Muscle layer of colon (tissue), 2 donors: ENCODE measurements at regions not wholly inside any gene's neighbourhood (a gene's known extent, or its start where the extent isn't known, plus 50 kb on each side); places are given as distances from the start of the nearest gene placed in this dataset.

Source experiments
- H3K27ac ChIP-seq: one replicate; pipeline ENCODE4 v1.7.0; 2013; ENCODE audit warnings: low read depth, mild to moderate bottlenecking, low read length, moderate library complexity
- H3K27me3 ChIP-seq, 2 donors: one replicate each; pipeline ENCODE4 v1.7.0; 2013; ENCODE audit warnings: low read length in 2 of 2, mild to moderate bottlenecking in 2 of 2; ENCODE audit not compliant: insufficient read depth in 2 of 2, control insufficient read depth in 1 of 2
- H3K36me3 ChIP-seq: one replicate; pipeline ENCODE4 v1.7.0; 2013; ENCODE audit warnings: mild to moderate bottlenecking, low read length; ENCODE audit not compliant: insufficient read depth
- H3K4me1 ChIP-seq: one replicate; pipeline ENCODE4 v1.7.0; 2013; ENCODE audit warnings: mild to moderate bottlenecking, low read length; ENCODE audit not compliant: insufficient read depth
- H3K4me3 ChIP-seq, 2 donors: one replicate each; pipeline ENCODE4 v1.7.0; 2013; ENCODE audit warnings: low read length in 2 of 2, low read depth in 1 of 2, mild to moderate bottlenecking in 1 of 2, moderate library complexity in 1 of 2
- H3K9ac ChIP-seq: one replicate; pipeline ENCODE4 v1.7.0; 2013; ENCODE audit warnings: low read length
- H3K9me3 ChIP-seq: one replicate; pipeline ENCODE4 v1.7.0; 2013; ENCODE audit warnings: mild to moderate bottlenecking, low read length
- donor health status: abdominal sarcoma.
- donor health status: Adenocarcinoma of cecum.

GRCh38 chr7:54810401-54810800, 51.4 kb upstream of the SEC61G start:
- Histone ChIP-seq H3K9ac (no peak overlapping the region), H3K4me3 (no peak overlapping the region), H3K27me3 (no peaks in the 10 kb centered on the region), H3K9me3 (no peaks in the 10 kb centered on the region), H3K4me1 (peaks cover 17% of the 10 kb centered on the region), H3K27ac (no peak overlapping the region), H3K36me3 (no peaks in the 10 kb centered on the region)

- H3K27me3 ChIP-seq, result no peaks in the 10 kb centered on the region
- no peak overlapping the region for H3K27ac ChIP-seq
- no peak overlapping the region for H3K9ac ChIP-seq
Observed at GRCh38 chr7:54811041-54811845, 52.2 kb upstream of the SEC61G start.

DNA sequence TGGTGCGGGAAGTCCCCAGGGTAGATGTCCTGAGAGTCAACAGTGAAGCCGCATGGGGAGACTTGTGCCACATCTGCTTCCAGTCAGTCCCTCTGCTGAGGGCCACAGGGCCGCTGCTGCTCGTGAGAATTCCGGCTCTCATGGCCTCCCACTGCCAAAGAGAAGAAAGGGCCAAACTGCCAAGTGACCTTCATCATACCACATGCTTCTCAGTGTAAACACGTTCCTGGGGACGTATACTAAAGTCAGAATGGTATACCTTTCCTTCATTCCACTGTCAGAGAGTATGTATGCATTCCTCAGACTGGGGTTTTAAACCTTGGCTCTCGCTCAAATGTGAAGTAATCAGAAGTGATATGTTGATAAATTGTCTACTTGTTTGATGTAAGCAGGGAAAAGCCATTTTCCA, 52.8 kb upstream of the SEC61G start:
- H3K4me3 ChIP-seq, result no peak overlapping the region
- H3K4me1 ChIP-seq, result peaks cover 17% of the 10 kb centered on the region
- no peaks in the 10 kb centered on the region for H3K27me3 ChIP-seq
- H3K9ac ChIP-seq, result no peak overlapping the region
- H3K27ac ChIP-seq, result no peak overlapping the region
- no peaks in the 10 kb centered on the region for H3K9me3 ChIP-seq
- H3K36me3 ChIP-seq, result no peaks in the 10 kb centered on the region

More at GRCh38 chr7:54811041-54811845, 52.2 kb upstream of the SEC61G start:
- no peak overlapping the region for H3K4me3 ChIP-seq
- H3K36me3 ChIP-seq, result no peaks in the 10 kb centered on the region
- peaks cover 17% of the 10 kb centered on the region for H3K4me1 ChIP-seq
- no peaks in the 10 kb centered on the region for H3K9me3 ChIP-seq

- H3K9ac ChIP-seq, result no peak overlapping the region
- peaks cover 17% of the 10 kb centered on the region for H3K4me1 ChIP-seq
- H3K4me3 ChIP-seq, result no peak overlapping the region
- H3K27ac ChIP-seq, result no peak overlapping the region
- H3K9me3 ChIP-seq, result no peaks in the 10 kb centered on the region
- no peaks in the 10 kb centered on the region for H3K27me3 ChIP-seq
- H3K36me3 ChIP-seq, result no peaks in the 10 kb centered on the region
Observed at GRCh38 chr7:54812756-54813322, 53.8 kb upstream of the SEC61G start.

DNA sequence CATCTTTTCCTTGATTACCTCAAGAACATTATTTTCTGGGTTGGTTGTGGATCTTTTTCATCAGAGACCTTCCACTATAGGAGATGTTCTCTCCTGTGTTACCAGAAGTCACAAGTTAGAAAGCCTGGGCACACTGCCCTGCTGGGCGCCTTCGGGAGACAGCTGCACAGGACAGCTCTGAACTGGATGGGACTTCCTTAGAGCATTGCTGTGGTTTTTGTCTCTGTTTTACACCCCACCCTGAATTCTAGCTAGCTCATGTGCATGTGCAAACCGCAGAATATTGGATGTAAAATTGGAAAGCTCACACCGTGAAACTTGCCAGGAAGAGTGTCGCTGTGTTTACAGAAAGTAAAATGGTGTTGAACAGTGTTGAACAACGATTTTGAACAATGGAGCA, 54.4 kb upstream of the SEC61G start:
- Histone ChIP-seq H3K4me3 (no peak overlapping the region), H3K27ac (no peak overlapping the region), H3K9me3 (no peaks in the 10 kb centered on the region), H3K27me3 (no peaks in the 10 kb centered on the region), H3K36me3 (no peaks in the 10 kb centered on the region), H3K9ac (no peak overlapping the region), H3K4me1 (peaks cover 17% of the 10 kb centered on the region)

DNA sequence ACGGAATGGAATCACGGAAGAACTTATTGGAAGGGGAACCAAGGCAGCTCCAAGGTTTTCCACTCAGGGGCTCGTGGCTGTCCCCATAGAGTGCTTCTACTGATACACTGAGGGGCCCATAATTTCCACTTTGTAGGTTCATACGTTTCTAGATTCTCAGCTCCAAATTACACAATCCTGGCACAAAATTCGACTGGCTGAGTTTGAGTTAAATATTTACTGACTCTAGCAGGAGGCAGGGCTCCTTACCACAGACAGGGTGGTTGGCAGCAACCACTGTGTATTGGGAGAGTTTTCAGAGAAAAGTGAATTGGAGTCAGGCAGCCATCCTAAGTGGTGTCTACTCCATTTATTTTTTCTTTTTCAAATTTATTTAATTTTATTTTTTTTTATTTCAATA, 55.4 kb upstream of the SEC61G start:
- H3K36me3 ChIP-seq, result no peaks in the 10 kb centered on the region
- H3K9ac ChIP-seq, result no peak overlapping the region
- H3K9me3 ChIP-seq, result no peaks in the 10 kb centered on the region
- peaks cover 17% of the 10 kb centered on the region for H3K4me1 ChIP-seq
- H3K27me3 ChIP-seq, result no peaks in the 10 kb centered on the region
- no peak overlapping the region for H3K4me3 ChIP-seq
- no peak overlapping the region for H3K27ac ChIP-seq

DNA sequence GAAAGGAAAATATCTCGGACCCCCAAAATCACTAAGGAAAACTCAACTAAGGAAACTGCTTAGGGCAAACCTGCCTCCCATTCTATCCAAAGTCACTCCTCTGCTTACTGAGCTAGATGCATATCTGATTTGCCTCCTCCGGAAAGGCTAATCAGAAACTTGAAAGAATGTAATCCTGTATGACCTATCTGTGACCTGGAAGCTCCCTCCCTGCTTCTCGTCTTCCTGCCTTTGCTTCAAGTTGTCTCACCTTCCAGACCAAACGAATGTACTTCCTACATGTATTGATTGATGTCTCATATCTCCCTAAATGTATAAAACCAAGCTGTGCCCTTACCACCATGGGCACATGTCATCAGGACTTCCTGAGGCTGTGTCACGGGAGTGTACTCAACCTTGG, 58.1 kb upstream of the SEC61G start:
- H3K9me3 ChIP-seq, result no peaks in the 10 kb centered on the region
- H3K27ac ChIP-seq, result no peak overlapping the region
- peaks cover 11% of the 10 kb centered on the region for H3K4me1 ChIP-seq
- no peaks in the 10 kb centered on the region for H3K36me3 ChIP-seq
- no peak overlapping the region for H3K4me3 ChIP-seq
- H3K27me3 ChIP-seq, result no peaks in the 10 kb centered on the region
- no peak overlapping the region for H3K9ac ChIP-seq

DNA sequence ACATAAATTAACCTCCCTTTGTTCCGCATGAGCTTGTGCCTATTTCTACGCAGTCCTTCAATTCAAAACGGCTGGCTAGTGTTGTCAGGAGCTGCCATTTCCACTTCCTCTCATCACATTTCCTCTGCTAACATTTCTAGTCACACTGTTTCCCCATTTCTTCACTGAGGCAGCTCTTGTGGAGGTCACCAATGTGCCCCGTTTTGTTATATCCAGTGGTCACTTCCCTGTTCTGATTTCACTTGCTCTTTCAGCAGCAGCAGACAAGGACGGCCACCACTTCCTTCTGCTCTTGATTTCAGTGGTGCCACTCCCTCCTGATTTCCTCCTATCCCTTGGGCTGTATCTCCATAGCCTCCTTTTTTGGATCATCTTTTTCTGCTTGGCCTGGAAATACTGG, 64.8 kb upstream of the SEC61G start:
- H3K27ac ChIP-seq, result no peak overlapping the region
- H3K27me3 ChIP-seq, result no peaks in the 10 kb centered on the region
- no peaks in the 10 kb centered on the region for H3K36me3 ChIP-seq
- no peaks in the 10 kb centered on the region for H3K9me3 ChIP-seq
- no peak overlapping the region for H3K4me3 ChIP-seq
- H3K9ac ChIP-seq, result no peak overlapping the region
- H3K4me1 ChIP-seq, result no peaks in the 10 kb centered on the region

DNA sequence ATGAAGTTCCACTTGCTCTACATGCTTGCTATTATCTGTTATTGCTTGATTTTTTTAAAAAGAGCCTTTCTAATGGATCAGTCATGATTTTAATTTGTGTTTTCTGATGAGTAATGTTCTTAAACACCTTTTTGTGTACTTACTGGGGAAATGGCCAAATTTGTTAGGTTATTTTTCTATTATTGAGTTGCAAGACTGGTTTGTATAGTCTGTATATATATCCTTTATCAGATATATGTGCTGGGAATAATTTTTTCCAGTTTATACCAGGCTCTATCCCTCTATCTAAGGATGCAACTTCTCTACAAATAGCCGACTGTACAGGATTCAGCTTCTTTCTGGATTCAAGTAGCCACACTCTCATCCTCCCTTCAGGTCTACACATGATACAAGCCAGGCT, 65.6 kb upstream of the SEC61G start:
- Histone ChIP-seq H3K9me3 (no peaks in the 10 kb centered on the region), H3K9ac (no peak overlapping the region), H3K4me3 (no peak overlapping the region), H3K4me1 (no peaks in the 10 kb centered on the region), H3K36me3 (no peaks in the 10 kb centered on the region), H3K27me3 (no peaks in the 10 kb centered on the region), H3K27ac (no peak overlapping the region)

DNA sequence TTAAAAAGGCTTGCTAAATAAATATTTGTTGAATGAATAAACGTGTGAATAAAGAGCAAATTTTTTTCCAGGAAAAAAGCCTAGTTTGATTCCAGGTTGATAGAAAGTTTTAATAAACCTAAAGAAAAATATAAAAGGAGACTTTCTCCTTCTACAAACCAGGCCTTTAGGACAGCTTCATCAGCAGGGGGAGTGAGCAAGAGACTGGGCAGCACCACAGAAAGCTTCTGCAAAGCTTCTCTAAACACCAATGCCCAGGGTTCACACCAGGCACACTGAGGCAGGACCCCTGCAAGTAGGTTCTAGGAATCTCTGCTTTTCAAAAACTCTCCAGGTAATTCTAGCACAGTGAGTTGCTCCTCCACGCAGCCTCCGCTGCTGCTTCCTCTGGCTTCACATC, 66.4 kb upstream of the SEC61G start:
- no peak overlapping the region for H3K4me3 ChIP-seq
- H3K9ac ChIP-seq, result no peak overlapping the region
- no peaks in the 10 kb centered on the region for H3K27me3 ChIP-seq
- no peaks in the 10 kb centered on the region for H3K36me3 ChIP-seq
- H3K4me1 ChIP-seq, result no peaks in the 10 kb centered on the region
- H3K9me3 ChIP-seq, result no peaks in the 10 kb centered on the region
- no peak overlapping the region for H3K27ac ChIP-seq

DNA sequence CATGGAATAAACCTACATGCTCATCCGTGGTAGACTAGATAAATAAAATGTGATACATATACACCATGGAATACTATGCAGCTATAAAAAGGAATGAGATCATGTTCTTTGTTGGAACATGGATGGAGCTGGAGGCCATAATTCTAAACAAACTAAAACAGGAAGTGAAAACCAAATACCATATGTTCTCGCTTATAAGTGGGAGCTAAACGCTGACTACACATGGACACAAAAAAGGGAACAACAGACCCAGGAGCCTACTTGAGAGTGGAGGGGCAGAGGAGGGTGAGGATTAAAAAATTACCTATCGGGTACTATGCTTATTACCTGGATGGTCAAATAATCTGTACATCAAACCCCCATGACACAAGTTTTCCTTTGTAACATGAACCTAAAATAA, 68.7 kb upstream of the SEC61G start:
- H3K36me3 ChIP-seq, result no peaks in the 10 kb centered on the region
- H3K4me3 ChIP-seq, result no peak overlapping the region
- H3K9ac ChIP-seq, result no peak overlapping the region
- no peaks in the 10 kb centered on the region for H3K4me1 ChIP-seq
- no peaks in the 10 kb centered on the region for H3K27me3 ChIP-seq
- H3K9me3 ChIP-seq, result no peaks in the 10 kb centered on the region
- H3K27ac ChIP-seq, result no peak overlapping the region
